ENCODE measurements at regions not wholly inside any gene's neighbourhood (a gene's known extent, or its start where the extent isn't known, plus 50 kb on each side); places are given as distances from the start of the nearest gene placed in this dataset.
"Not testable (repeated sequence)": the region's sequence is repeated elsewhere in the genome, so short reads cannot be mapped to it uniquely, and the experiment has no call there.

DNA sequence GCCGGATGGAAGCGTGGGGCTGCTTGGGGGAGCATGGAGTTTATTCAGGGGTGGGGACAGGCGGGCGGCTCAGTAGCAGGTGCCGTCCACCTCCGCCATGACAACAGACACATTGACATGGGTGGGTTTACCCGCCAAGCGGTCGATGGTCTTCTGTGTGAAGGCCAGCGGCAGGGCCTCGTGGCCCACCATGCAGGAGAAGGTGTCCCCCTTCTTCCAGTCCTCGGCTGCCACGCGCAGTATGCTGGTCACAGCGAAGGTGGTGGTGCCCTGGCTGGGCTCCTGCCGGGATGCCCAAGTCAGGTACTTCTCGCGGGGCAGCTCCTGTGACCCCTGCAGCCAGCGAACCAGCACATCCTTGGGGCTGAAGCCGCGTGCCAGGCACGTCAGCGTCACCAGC is 180.7 kb downstream of the TMEM121 start:
- not testable (repeated sequence) for H3K4me1 ChIP-seq (ENCODE audit: control insufficient read depth in 1 of 2, insufficient read depth in 2 of 2, low read length in 2 of 2); H3K36me3 ChIP-seq (ENCODE audit: control insufficient read depth in 1 of 2, insufficient read depth in 2 of 2, low read length in 2 of 2); H3K27ac ChIP-seq (ENCODE audit: low read length); H3K27me3 ChIP-seq (ENCODE audit: low read depth, low read length); H3K4me3 ChIP-seq (ENCODE audit: low read depth in 1 of 2, low read length in 2 of 2); H3K9me3 ChIP-seq (ENCODE audit: control insufficient read depth in 1 of 2, low read length in 2 of 2)

DNA sequence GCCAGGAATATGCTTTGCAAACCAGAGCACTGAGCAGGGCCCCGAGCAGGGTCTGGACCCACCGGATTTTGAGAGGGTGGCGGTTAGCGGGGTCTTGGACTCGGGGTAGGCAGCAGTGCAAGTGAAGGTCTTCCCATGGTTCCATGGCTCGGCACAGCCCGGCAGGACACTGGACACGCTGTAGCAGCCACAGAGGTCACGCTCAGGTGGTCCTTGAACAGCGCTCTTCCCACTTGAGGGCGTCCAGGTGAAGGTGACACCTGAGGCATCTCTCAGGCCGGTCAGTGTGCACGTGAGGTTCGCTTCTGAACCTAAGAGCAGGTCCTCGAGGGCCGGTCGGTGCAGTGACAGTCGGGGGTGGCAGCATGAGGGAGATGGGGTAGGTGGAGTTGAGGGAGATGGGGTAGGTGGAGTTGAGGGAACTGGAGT is 181.4 kb downstream of the TMEM121 start:
- H3K9me3 ChIP-seq (ENCODE audit: control insufficient read depth in 1 of 2, low read length in 2 of 2); H3K4me1 ChIP-seq (ENCODE audit: control insufficient read depth in 1 of 2, insufficient read depth in 2 of 2, low read length in 2 of 2); H3K27me3 ChIP-seq (ENCODE audit: low read depth, low read length); H3K27ac ChIP-seq (ENCODE audit: low read length); H3K4me3 ChIP-seq (ENCODE audit: low read depth in 1 of 2, low read length in 2 of 2); H3K36me3 ChIP-seq (ENCODE audit: control insufficient read depth in 1 of 2, insufficient read depth in 2 of 2, low read length in 2 of 2): not testable (repeated sequence)

DNA sequence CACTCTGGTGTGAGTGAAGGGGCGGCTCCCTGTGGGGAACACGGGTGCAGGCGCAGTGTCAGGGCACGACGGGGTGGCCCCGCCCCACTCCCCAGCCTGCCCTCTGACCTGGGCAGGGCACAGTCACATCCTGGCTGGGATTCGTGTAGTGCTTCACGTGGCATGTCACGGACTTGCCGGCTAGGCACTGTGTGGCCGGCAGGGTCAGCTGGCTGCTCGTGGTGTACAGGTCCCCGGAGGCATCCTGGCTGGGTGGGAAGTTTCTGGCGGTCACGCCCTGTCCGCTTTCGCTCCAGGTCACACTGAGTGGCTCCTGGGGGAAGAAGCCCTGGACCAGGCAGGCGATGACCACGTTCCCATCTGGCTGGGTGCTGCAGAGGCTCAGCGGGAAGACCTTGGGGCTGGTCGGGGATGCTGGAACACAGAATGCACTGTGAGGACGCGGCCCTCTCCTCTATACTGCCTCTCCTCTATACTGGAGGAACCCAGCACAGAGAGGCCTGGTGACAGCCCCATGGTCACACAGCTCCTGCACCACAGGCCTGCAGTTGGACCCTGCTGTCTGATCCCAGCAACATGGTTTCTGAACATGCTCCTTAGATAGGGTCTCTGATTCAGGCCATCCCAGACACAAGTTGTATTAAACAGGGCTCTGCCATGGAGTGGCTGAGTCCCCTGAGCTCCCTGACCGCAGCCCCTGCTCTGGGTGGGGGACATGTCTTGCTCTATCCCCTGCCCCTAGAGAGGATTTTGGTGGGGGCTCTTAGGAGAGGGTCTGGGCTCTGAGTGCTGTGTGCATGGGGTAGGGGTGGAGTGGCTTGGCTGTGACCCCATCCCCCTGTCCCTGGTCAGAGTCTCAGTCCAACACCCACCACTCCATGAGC is 182.1 kb downstream of the TMEM121 start:
- not testable (repeated sequence) for H3K4me1 ChIP-seq (ENCODE audit: control insufficient read depth in 1 of 2, insufficient read depth in 2 of 2, low read length in 2 of 2); H3K36me3 ChIP-seq (ENCODE audit: control insufficient read depth in 1 of 2, insufficient read depth in 2 of 2, low read length in 2 of 2); H3K9me3 ChIP-seq (ENCODE audit: control insufficient read depth in 1 of 2, low read length in 2 of 2); H3K27ac ChIP-seq (ENCODE audit: low read length); H3K4me3 ChIP-seq (ENCODE audit: low read depth in 1 of 2, low read length in 2 of 2); H3K27me3 ChIP-seq (ENCODE audit: low read depth, low read length)

- Histone ChIP-seq H3K27me3 (ENCODE audit: low read depth, low read length) (no peaks in the 10 kb centered on the region), H3K4me1 (ENCODE audit: control insufficient read depth in 1 of 2, insufficient read depth in 2 of 2, low read length in 2 of 2) (no peaks in the 10 kb centered on the region), H3K27ac (ENCODE audit: low read length) (no peak overlapping the region), H3K36me3 (ENCODE audit: control insufficient read depth in 1 of 2, insufficient read depth in 2 of 2, low read length in 2 of 2) (no peaks in the 10 kb centered on the region), H3K4me3 (ENCODE audit: low read depth in 1 of 2, low read length in 2 of 2) (no peak overlapping the region), H3K9me3 (ENCODE audit: control insufficient read depth in 1 of 2, low read length in 2 of 2) (peaks cover 0 to 3% of the 10 kb centered on the region in 2 donors)
Observed at GRCh38 chr14:105709281-105710118, 183.1 kb downstream of the TMEM121 start.

GRCh38 chr14:105710119-105711043 is 184.0 kb downstream of the TMEM121 start:
- H3K4me3 ChIP-seq (ENCODE audit: low read depth in 1 of 2, low read length in 2 of 2) = no peak overlapping the region
- no peak overlapping the region for H3K27ac ChIP-seq (ENCODE audit: low read length)
- no peaks in the 10 kb centered on the region for H3K4me1 ChIP-seq (ENCODE audit: control insufficient read depth in 1 of 2, insufficient read depth in 2 of 2, low read length in 2 of 2)
- peaks cover 0 to 3% of the 10 kb centered on the region in 2 donors for H3K9me3 ChIP-seq (ENCODE audit: control insufficient read depth in 1 of 2, low read length in 2 of 2)
- no peaks in the 10 kb centered on the region for H3K27me3 ChIP-seq (ENCODE audit: low read depth, low read length)
- no peaks in the 10 kb centered on the region for H3K36me3 ChIP-seq (ENCODE audit: control insufficient read depth in 1 of 2, insufficient read depth in 2 of 2, low read length in 2 of 2)

DNA sequence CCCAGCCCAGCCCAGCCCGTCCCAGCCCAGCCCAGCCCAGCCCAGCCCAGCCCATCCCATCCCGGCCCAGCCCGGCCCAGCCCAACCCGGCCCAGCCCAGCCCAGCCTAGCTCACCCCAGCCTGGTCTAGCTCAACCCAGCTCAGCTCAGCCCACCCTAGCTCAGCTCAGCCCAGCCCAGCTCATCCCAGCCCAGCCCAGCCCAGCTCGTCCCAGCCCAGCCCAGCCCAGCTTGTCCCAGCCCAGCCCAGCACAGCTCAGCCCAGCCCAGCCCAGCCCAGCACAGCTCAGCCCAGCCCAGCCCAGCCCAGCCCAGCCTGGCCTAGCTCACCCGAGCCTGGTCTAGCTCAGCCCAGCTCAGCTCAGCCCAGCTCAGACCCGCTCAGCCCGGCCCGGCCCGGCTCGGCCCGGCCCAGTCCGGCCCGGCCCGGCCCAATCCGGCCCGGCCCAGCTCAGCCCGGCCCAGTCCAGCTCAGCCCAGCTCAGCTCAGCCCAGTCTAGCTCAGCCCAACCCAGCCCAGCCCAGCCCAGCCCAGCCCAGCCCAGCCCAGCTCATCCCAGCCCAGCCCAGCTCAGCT is 184.7 kb downstream of the TMEM121 start:
- H3K27me3 ChIP-seq (ENCODE audit: low read depth, low read length) = no peaks in the 10 kb centered on the region
- no peaks in the 10 kb centered on the region for H3K4me1 ChIP-seq (ENCODE audit: control insufficient read depth in 1 of 2, insufficient read depth in 2 of 2, low read length in 2 of 2)
- H3K4me3 ChIP-seq (ENCODE audit: low read depth in 1 of 2, low read length in 2 of 2) = no peak overlapping the region
- H3K36me3 ChIP-seq (ENCODE audit: control insufficient read depth in 1 of 2, insufficient read depth in 2 of 2, low read length in 2 of 2) = no peaks in the 10 kb centered on the region
- no peak overlapping the region for H3K27ac ChIP-seq (ENCODE audit: low read length)
- peaks cover 0 to 3% of the 10 kb centered on the region in 2 donors for H3K9me3 ChIP-seq (ENCODE audit: control insufficient read depth in 1 of 2, low read length in 2 of 2)

- Histone ChIP-seq H3K27ac (ENCODE audit: low read length) (no peak overlapping the region), H3K36me3 (ENCODE audit: control insufficient read depth in 1 of 2, insufficient read depth in 2 of 2, low read length in 2 of 2) (no peaks in the 10 kb centered on the region), H3K4me1 (ENCODE audit: control insufficient read depth in 1 of 2, insufficient read depth in 2 of 2, low read length in 2 of 2) (no peaks in the 10 kb centered on the region), H3K27me3 (ENCODE audit: low read depth, low read length) (no peaks in the 10 kb centered on the region), H3K4me3 (ENCODE audit: low read depth in 1 of 2, low read length in 2 of 2) (no peak overlapping the region), H3K9me3 (ENCODE audit: control insufficient read depth in 1 of 2, low read length in 2 of 2) (peaks cover 0 to 3% of the 10 kb centered on the region in 2 donors)
Observed at GRCh38 chr14:105711841-105712460, 185.6 kb downstream of the TMEM121 start.

- H3K9me3 ChIP-seq (ENCODE audit: control insufficient read depth in 1 of 2, low read length in 2 of 2); H3K27ac ChIP-seq (ENCODE audit: low read length); H3K4me1 ChIP-seq (ENCODE audit: control insufficient read depth in 1 of 2, insufficient read depth in 2 of 2, low read length in 2 of 2); H3K36me3 ChIP-seq (ENCODE audit: control insufficient read depth in 1 of 2, insufficient read depth in 2 of 2, low read length in 2 of 2); H3K4me3 ChIP-seq (ENCODE audit: low read depth in 1 of 2, low read length in 2 of 2); H3K27me3 ChIP-seq (ENCODE audit: low read depth, low read length): not testable (repeated sequence)
Observed at GRCh38 chr14:105712670-105713069, 186.3 kb downstream of the TMEM121 start.

DNA sequence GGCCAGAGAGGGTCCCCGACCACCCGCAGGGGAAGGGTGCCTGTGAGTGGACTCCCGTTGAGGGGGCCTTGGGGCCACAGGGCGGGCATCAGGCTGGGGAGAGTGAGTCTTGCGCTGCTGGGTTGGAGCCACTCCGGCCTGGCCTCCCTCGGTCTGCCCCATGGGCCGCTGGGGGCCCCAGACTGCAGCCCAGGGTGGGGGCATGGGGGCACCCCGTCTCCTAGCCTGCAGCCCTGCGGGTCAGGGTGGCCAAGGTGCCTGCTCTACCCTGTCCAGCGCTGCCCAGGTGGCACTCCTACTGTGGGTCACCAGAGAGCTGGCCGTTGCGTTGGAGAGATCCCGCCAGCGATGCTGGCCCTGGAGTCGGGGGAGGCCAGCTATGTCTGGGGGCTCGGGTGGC is 186.8 kb downstream of the TMEM121 start:
- not testable (repeated sequence) for H3K27me3 ChIP-seq (ENCODE audit: low read depth, low read length); H3K36me3 ChIP-seq (ENCODE audit: control insufficient read depth in 1 of 2, insufficient read depth in 2 of 2, low read length in 2 of 2)

DNA sequence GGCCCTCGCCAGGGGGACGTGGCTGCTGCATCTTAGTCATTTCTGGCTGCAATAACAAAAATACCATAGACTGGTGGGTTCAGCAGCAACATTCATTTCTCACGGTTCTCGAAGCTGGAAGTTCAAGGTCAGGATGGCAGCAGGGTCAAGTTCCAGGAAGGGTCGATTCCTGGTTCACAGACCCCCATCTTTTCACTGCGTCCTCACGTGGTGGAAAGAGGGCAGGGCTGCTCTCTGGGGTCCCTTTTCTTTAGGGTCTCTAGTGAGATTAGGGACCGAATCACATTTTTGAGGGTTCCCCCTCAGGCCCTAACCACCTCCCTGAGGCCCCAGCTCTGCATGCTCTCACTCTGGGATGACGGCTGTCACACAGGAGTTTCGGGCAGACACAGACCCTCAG is 187.5 kb downstream of the TMEM121 start:
- H3K9me3 ChIP-seq (ENCODE audit: control insufficient read depth in 1 of 2, low read length in 2 of 2); H3K27me3 ChIP-seq (ENCODE audit: low read depth, low read length); H3K36me3 ChIP-seq (ENCODE audit: control insufficient read depth in 1 of 2, insufficient read depth in 2 of 2, low read length in 2 of 2); H3K4me1 ChIP-seq (ENCODE audit: control insufficient read depth in 1 of 2, insufficient read depth in 2 of 2, low read length in 2 of 2); H3K4me3 ChIP-seq (ENCODE audit: low read depth in 1 of 2, low read length in 2 of 2); H3K27ac ChIP-seq (ENCODE audit: low read length): not testable (repeated sequence)

More for the DNA sequence above, 186.8 kb downstream of the TMEM121 start:
- H3K27ac ChIP-seq (ENCODE audit: low read length); H3K4me3 ChIP-seq (ENCODE audit: low read depth in 1 of 2, low read length in 2 of 2); H3K9me3 ChIP-seq (ENCODE audit: control insufficient read depth in 1 of 2, low read length in 2 of 2); H3K4me1 ChIP-seq (ENCODE audit: control insufficient read depth in 1 of 2, insufficient read depth in 2 of 2, low read length in 2 of 2): not testable (repeated sequence)

Data from muscle layer of duodenum (tissue), 2 donors.